GM12875 (cell line): ENCODE measurements at regions not wholly inside any gene's neighbourhood (a gene's known extent, or its start where the extent isn't known, plus 50 kb on each side); places are given as distances from the start of the nearest gene placed in this dataset.
"Not testable (repeated sequence)": the region's sequence is repeated elsewhere in the genome, so short reads cannot be mapped to it uniquely, and the experiment has no call there.

Experiments
- H3K4me3 ChIP-seq: one replicate; pipeline ENCODE4 v1.5.1; 2011; ENCODE audit warnings: low read depth, low read length, control low read depth
- TF ChIP-seq, protein P1 (sequence below): IDR thresholded peaks from 2 replicates; pipeline ENCODE4 v1.5.1; 2011; ENCODE audit warnings: low read depth, mild to moderate bottlenecking, control low read depth, inconsistent platforms, low read length, moderate library complexity, borderline replicate concordance; ENCODE audit not compliant: insufficient read depth

DNA sequence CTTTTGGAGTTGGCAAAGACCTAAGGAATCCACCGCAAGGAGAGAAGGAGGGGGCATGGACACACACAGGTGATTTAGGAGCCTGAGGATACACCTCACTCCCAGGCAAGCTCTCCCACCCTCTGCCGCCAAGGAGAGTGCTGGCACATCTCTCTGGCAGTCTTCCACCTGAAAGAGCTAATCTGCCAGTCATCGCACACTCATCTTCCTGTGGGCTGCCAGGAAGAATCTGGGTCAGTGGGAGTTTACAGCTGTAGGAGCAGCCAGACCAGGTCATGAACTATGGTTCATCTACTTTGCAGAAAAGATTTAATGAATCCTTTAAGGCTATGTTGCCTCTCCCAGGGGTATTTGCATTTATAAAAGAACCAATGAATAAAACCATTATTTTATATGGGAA is 170.6 kb upstream of the TSC22D2 start:
- TF ChIP-seq, protein P1, sequence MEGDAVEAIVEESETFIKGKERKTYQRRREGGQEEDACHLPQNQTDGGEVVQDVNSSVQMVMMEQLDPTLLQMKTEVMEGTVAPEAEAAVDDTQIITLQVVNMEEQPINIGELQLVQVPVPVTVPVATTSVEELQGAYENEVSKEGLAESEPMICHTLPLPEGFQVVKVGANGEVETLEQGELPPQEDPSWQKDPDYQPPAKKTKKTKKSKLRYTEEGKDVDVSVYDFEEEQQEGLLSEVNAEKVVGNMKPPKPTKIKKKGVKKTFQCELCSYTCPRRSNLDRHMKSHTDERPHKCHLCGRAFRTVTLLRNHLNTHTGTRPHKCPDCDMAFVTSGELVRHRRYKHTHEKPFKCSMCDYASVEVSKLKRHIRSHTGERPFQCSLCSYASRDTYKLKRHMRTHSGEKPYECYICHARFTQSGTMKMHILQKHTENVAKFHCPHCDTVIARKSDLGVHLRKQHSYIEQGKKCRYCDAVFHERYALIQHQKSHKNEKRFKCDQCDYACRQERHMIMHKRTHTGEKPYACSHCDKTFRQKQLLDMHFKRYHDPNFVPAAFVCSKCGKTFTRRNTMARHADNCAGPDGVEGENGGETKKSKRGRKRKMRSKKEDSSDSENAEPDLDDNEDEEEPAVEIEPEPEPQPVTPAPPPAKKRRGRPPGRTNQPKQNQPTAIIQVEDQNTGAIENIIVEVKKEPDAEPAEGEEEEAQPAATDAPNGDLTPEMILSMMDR, result no peak
- H3K4me3 ChIP-seq, result no peak overlapping the region

DNA sequence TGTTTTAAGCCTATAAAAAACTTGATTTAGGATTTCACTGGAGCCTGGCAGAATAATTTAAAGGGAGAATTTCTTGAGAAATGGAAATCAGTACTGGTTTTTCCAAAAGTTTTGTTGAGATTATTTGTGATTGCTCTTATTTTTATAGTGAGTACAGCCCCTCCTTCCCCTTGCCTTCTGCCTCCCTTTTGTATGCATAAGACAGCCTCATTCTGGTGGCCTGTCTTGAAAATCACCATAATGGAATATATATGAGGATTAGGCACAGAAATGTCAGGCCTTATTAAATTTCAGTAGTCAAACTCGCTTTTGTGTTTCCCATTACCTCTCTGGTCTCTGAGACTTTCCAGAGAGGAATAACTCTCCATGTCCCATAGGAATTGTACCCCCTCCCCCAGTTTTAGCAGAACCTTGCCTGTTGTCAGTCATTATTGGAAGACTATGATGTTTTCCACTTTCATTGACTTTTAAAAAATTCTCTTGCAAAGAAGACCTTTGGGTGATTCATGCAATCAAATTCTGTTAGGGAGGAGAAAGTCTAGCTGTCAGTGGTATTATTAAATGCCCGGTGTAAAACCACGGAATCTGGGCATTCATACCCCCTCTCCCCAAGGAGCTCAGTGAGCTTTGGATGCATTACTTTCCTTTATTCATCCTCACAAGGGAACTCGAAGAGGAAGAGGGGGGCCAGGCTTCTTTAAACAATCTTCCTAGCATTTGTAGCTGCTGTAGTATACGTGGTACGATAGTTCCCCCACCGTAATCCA is 171.6 kb upstream of the TSC22D2 start:
- TF ChIP-seq, protein P1, result no peak
- H3K4me3 ChIP-seq, result no peak overlapping the region

DNA sequence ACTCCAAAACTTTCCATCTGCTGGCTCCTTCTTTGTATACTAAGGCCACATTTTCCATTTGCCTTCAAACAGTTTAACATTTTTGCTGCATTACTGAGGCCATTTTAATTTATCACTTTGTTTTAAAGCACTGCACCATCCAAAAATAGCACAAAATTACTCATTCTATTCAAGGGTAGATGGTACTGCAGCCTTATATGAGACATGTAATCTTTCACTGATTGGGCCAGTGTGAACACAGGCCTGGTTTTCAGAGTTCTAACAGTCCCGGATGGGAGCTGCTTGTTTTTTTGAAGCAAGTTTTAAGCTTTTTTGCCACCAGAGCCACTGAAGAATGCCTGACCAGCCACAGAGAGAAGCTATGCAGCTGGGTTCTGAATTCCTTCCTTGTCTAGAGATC is 172.3 kb upstream of the TSC22D2 start:
- no peak overlapping the region for H3K4me3 ChIP-seq
- TF ChIP-seq, protein P1, result no peak

DNA sequence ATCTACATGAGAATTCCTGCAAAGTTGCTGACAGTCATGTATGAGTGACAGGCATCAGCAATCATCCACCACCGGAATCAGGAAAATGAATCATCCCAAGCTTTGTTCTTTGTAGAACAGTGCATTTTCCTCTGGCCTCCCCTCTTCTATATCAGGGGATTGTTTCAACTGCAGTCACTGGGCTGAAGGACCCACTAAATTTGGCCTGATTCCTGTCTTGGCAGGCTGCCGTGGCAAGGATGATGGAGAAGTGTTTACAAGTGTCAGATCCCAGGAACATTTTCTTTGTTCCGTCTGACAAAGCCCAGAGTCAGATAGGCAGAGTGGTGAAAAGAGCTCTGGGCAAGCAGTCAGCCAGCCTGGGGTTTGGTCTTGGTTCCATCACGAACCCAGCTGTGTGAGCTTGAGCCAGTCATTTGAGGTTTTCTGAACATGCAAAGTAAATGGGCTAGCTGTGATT is 175.1 kb upstream of the TSC22D2 start:
- TF ChIP-seq, protein P1, result no peak
- H3K4me3 ChIP-seq, result no peak overlapping the region

DNA sequence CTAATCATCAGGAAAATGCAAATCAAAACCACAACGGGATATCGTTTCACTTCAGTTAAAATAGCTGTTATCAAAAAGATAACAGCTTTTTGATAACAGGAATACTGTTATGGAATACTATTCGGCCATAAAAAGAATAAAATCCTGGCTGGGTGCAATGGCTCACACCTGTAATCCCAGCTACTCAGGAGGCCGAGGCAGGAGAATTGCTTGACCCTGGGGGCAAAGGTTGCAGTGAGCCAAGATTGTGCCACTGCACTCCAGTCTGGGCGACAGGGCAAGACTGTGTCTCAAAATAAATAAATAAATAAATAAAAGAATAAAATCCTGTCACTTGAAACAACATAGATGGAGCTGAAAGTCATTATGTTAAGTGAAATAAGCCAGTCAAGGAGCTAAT is 178.1 kb upstream of the TSC22D2 start:
- TF ChIP-seq, protein P1, result no peak
- H3K4me3 ChIP-seq, result no peak overlapping the region

DNA sequence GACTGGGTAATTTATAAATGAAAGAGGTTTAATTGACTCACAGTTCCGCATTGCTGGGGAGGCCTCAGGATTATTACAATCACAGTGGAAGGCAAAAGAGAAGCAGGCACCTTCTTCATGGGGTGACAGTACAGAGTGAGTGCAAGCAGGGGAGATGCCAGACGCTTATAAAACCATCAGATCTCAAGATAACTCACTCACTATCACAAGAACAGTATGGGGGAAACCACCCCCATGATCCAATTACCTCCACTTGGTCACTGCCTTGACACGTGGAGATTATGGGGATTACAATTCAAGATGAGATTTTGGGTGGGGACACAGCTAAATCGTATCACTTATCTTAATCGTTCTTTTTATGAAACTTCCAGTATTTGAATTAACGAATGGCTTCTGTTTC is 179.5 kb upstream of the TSC22D2 start:
- H3K4me3 ChIP-seq, result not testable (repeated sequence)

DNA sequence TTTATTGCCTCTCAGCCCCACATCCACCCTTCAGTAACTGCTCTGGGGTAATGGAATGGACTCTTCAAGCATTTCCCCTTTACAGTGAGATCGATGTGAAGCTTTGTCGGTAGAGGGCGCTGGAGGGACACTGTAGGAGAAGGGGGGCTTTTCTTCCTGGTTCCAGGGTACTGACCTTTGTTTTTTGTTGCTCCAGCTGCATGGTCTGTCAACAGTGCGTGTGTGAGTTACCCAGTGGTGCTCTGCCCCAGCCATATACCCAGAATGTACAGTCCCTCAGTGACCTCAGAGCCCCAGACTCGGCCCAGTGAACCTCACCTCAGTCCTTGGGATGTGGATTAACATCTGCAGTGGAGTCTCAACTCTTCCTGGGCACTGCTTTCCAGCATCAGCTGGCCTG is 180.3 kb upstream of the TSC22D2 start:
- TF ChIP-seq, protein P1, result peak; percentile 79
- no peak overlapping the region for H3K4me3 ChIP-seq

DNA sequence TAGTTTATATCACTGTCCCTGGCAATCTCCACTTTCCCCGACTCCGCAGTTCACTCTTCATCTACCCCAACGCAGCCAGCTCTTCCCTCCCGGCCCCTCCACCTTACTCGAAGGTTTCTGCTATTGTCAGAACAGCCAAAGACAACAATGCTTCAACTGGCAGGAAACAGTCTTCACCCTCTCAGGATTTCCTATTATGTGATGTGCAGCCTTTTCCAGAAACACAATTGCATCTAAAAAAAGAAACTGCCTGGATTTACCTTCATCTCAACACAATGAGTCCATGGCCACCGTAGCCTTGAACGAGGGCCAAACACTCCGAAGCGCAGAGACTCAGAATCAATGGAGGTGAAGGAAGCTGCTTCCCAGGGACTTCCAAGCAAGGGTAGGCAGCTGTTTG is 182.1 kb upstream of the TSC22D2 start:
- H3K4me3 ChIP-seq, result no peak overlapping the region
- TF ChIP-seq, protein P1, result no peak
